ENCODE measurements at regions not wholly inside any gene's neighbourhood (a gene's known extent, or its start where the extent isn't known, plus 50 kb on each side); places are given as distances from the start of the nearest gene placed in this dataset.

DNA sequence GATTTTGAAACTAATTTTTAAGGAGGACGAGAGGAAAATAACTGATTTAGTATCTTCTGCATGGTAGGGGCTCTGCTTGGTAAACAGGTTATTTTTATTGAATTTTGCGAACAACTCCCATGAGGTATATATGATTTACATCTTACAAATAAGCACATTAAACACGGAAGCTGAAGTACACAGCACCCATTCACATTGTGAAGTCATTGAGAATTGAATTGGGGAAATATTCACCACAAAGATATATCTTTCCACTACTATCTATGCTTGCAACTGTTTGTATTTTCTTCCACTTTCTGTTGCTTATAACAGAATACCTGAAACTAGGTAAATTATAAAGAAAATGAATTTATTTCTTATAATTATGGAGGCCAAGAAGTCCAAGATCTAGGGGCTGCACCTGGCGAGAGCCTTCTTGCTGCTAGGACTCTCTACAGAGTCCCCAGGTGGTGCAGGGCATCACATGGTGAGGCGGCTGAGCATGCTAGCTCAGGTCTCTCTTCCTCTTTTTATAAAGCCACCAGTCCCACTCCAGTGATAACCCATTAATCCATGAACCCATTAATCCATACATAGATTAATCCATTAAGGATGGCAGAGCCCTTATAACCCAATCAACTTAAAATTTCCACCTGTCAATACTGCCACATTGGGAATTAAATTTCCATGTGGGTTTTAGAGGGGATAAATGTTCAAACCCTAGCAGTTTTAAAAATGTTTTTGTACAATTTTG, 79.0 kb upstream of the ZNF608 start:
- intact Hi-C loops (cut with micrococcal nuclease): loop anchor here (1.0 to 10.0 kb wide), 7 partner anchors 77 to 769 kb away; no protein-coding TSS in a partner anchor
- ChIA-PET CTCF (interaction anchor here (0.7 kb wide), 1 partner anchor 241 kb away, joined by 3 read pairs; no protein-coding TSS in a partner anchor), POLR2A (interaction anchor here (0.5 to 2.1 kb wide), 4 partner anchors 24 to 376 kb away, joined by 3 to 18 read pairs (median 4); no protein-coding TSS in a partner anchor)
- no peaks in the 10 kb centered on the region for H3K36me3 Mint-ChIP-seq (ENCODE audit: low read depth)
- no peak for TF ChIP-seq CTCF (IDR thresholded peaks at IDR 0.05)
- H3K27ac Mint-ChIP-seq: peak overlapping the region; percentile 85
- DNase-seq: peak; percentile 24
- H3K4me1 Mint-ChIP-seq: peaks cover 21% of the 10 kb centered on the region
- H3K4me3 Mint-ChIP-seq: peak overlapping the region; percentile 46
- H3K9me3 Mint-ChIP-seq: no peaks in the 10 kb centered on the region
- no peaks in the 10 kb centered on the region for H3K27me3 Mint-ChIP-seq
- ATAC-seq (ENCODE audit: low read depth): peak; percentile 93

DNA sequence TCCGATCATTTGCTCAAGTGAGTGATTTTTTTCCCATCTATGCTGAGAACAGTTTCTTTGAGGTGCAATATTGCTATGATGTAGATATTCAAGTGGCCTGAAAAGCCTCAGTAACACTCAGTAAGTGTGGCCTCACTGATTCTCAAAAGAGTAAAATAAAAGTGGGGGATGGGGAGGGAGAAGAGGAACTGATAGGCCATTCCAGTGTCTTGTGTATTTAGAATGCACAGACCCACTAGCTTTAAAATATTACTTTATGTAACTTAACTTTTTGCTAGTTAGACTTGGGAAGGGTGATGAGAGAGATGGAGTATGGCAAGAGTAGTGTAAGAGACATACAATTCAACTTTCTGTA, 79.5 kb upstream of the ZNF608 start:
- Mint-ChIP-seq H3K27ac (peak overlapping the region; percentile 85), H3K9me3 (no peaks in the 10 kb centered on the region)
- POLR2A ChIA-PET: interaction anchor here (2.0 kb wide), 1 partner anchor 77 kb away, joined by 18 read pairs; no protein-coding TSS in a partner anchor

DNA sequence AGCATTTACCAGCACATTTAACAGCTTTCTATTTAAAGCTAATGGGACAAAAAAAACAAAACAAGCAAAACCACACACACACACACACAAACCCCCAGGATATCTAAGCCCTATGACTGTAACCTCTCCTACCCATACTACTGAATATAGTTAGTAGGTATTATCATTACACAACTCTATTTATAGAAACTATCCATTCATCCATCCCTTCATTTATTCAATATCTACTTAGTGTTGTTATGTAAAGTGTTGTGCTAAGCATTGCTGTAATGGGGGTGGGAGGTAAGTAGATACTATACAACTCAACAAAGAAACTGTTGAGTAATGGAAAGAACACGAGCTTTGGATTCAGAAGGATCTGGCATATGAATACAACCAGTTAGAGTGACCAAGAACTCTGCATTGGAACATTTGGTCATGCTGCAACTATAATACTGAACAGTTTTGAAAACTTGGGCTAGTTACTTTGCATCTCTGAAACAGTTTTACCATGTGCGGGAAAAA, 82.3 kb upstream of the ZNF608 start:
- no peaks in the 10 kb centered on the region for H3K36me3 Mint-ChIP-seq (ENCODE audit: low read depth)
- ChIA-PET CTCF (no interaction called here), POLR2A (interaction anchor here (0.6 kb wide), 2 partner anchors 36 to 92 kb away, joined by 3 read pairs; no protein-coding TSS in a partner anchor)
- H3K27me3 Mint-ChIP-seq: no peaks in the 10 kb centered on the region
- intact Hi-C loops (cut with micrococcal nuclease): loop anchor here (5.0 to 10.0 kb wide), 2 partner anchors 121 to 304 kb away; no protein-coding TSS in a partner anchor
- no peak overlapping the region for H3K4me3 Mint-ChIP-seq
- peaks cover 43% of the 10 kb centered on the region for H3K4me1 Mint-ChIP-seq
- H3K9me3 Mint-ChIP-seq: peaks cover 5% of the 10 kb centered on the region
- DNase-seq (no peak), ATAC-seq (ENCODE audit: low read depth) (no peak)
- no peak overlapping the region for H3K27ac Mint-ChIP-seq
- TF ChIP-seq CTCF (IDR thresholded peaks at IDR 0.05): no peak

More for the DNA sequence above, 79.5 kb upstream of the ZNF608 start:
- Mint-ChIP-seq H3K27me3 (no peaks in the 10 kb centered on the region), H3K4me3 (peak overlapping the region; percentile 46), H3K4me1 (peaks cover 21% of the 10 kb centered on the region), H3K36me3 (ENCODE audit: low read depth) (no peaks in the 10 kb centered on the region)
- no peak for TF ChIP-seq CTCF (IDR thresholded peaks at IDR 0.05)
- ATAC-seq (ENCODE audit: low read depth): peak; percentile 43
- CTCF ChIA-PET: interaction anchor here (0.7 kb wide), 1 partner anchor 240 kb away, joined by 3 read pairs; no protein-coding TSS in a partner anchor
- no peak for DNase-seq
- intact Hi-C loops (cut with micrococcal nuclease): loop anchor here (1.0 to 10.0 kb wide), 7 partner anchors 78 to 769 kb away; no protein-coding TSS in a partner anchor

GRCh38 chr5:124831687-124832240, 85.3 kb upstream of the ZNF608 start:
- ChIA-PET CTCF (interaction anchor here (0.6 kb wide), 1 partner anchor 169 kb away, joined by 3 read pairs; no protein-coding TSS in a partner anchor), POLR2A (interaction anchor here (0.6 to 1.1 kb wide), 2 partner anchors 17 to 58 kb away, joined by 4 read pairs; no protein-coding TSS in a partner anchor)
- peaks cover 26% of the 10 kb centered on the region for H3K4me1 Mint-ChIP-seq
- no peak overlapping the region for H3K4me3 Mint-ChIP-seq
- no peak overlapping the region for H3K27ac Mint-ChIP-seq
- DNase-seq (no peak), ATAC-seq (ENCODE audit: low read depth) (no peak)
- no peak for TF ChIP-seq CTCF (IDR thresholded peaks at IDR 0.05)
- no peaks in the 10 kb centered on the region for H3K27me3 Mint-ChIP-seq
- H3K36me3 Mint-ChIP-seq (ENCODE audit: low read depth): no peaks in the 10 kb centered on the region
- peaks cover 8% of the 10 kb centered on the region for H3K9me3 Mint-ChIP-seq
- intact Hi-C loops (cut with micrococcal nuclease): loop anchor here (2.0 kb wide), 1 partner anchor 17 kb away; no protein-coding TSS in a partner anchor
